Mesodermal cell (in vitro differentiated cells): ENCODE measurements at regions not wholly inside any gene's neighbourhood (a gene's known extent, or its start where the extent isn't known, plus 50 kb on each side); places are given as distances from the start of the nearest gene placed in this dataset.

Experiments used
- H3K27ac ChIP-seq: 2 replicates; pipeline ENCODE4 v1.7.0; 2013; ENCODE audit warnings: mild to moderate bottlenecking, low read depth, low read length, moderate library complexity; ENCODE audit not compliant: severe bottlenecking
- H3K36me3 ChIP-seq: 2 replicates; pipeline ENCODE4 v1.7.1; 2013; ENCODE audit warnings: mild to moderate bottlenecking, low read length, moderate library complexity; ENCODE audit not compliant: control insufficient read depth, insufficient read depth
- H3K4me1 ChIP-seq: one replicate; pipeline ENCODE4 v1.7.1; 2013; ENCODE audit warnings: mild to moderate bottlenecking, low read length; ENCODE audit not compliant: insufficient read depth, control insufficient read depth, poor library complexity, severe bottlenecking
- H3K4me3 ChIP-seq: 2 replicates; pipeline ENCODE4 v1.7.0; 2013; ENCODE audit warnings: low read length, control low read depth, mild to moderate bottlenecking; ENCODE audit not compliant: insufficient read depth, poor library complexity, severe bottlenecking; ENCODE audit errors: extremely low read depth
- H3K9me3 ChIP-seq: 2 replicates; pipeline ENCODE4 v1.7.1; 2013; ENCODE audit warnings: mild to moderate bottlenecking, low read length, moderate library complexity; ENCODE audit not compliant: control insufficient read depth
- WGBS, 2 experiments: methylation state at CpG; one replicate each; pipeline ENCODE4 v1.1.5; 2013; ENCODE audit warnings: missing lambda C conversion rate in 2 of 2; ENCODE audit not compliant: insufficient coverage in 2 of 2; 5-methylcytosine and 5-hydroxymethylcytosine counted together

GRCh38 chr6:105934708-105935107 lies 151.4 kb upstream of the PRDM1 start:
- Histone ChIP-seq H3K9me3 (no peaks in the 10 kb centered on the region), H3K36me3 (no peaks in the 10 kb centered on the region), H3K4me1 (no peaks in the 10 kb centered on the region), H3K4me3 (no peak overlapping the region), H3K27ac (no peak overlapping the region)
- 83 to 100% methylated on average over 1 to 2 of the region's 5 CpGs for WGBS, 2 experiments

DNA sequence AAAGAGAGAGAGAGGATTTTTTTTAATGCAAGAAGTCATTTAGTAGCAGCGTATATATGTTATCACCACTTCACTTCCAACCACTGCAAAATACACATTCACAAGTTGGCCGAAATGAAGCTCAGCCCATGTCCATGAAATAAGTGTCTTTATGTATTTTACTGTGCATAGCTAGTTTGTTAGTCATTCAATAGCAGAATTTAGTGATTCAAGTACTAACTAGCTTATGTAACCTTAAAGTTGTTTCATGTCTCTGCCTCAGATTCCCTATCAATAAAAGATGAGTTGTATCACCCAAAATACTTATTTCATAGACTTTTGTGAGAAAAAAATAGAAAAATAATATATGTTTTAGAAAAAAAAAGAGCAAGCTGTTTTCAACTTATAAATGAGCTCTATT lies 153.7 kb upstream of the PRDM1 start:
- WGBS, 2 experiments, result no CpG with 5 or more reads among the region's 2 CpGs
- Histone ChIP-seq H3K9me3 (no peaks in the 10 kb centered on the region), H3K36me3 (no peaks in the 10 kb centered on the region), H3K4me1 (no peaks in the 10 kb centered on the region), H3K4me3 (no peak overlapping the region), H3K27ac (no peak overlapping the region)

DNA sequence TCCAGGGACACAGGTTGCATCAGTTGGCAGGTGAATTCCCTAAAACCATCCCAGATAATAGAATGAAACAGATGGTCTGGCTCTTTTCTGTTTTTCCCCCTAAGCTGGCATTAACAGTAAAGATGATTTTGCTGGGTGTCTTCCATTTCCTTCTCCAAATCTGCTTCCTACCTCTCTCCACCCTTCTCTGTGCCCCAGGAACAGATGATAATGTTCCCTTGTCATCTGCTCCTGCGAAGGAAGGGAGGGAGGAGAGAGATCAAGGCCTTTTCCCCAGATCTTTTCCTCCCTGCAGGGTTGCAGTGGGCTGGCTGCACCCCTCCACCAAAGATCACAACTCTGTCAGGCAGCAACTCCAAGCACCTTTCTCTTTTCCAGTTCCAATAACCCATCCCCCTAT lies 156.5 kb upstream of the PRDM1 start:
- Histone ChIP-seq H3K36me3 (no peaks in the 10 kb centered on the region), H3K9me3 (no peaks in the 10 kb centered on the region), H3K4me3 (no peak overlapping the region), H3K4me1 (no peaks in the 10 kb centered on the region), H3K27ac (no peak overlapping the region)
- WGBS, 2 experiments, result no CpG with 5 or more reads among the region's 1 CpG

DNA sequence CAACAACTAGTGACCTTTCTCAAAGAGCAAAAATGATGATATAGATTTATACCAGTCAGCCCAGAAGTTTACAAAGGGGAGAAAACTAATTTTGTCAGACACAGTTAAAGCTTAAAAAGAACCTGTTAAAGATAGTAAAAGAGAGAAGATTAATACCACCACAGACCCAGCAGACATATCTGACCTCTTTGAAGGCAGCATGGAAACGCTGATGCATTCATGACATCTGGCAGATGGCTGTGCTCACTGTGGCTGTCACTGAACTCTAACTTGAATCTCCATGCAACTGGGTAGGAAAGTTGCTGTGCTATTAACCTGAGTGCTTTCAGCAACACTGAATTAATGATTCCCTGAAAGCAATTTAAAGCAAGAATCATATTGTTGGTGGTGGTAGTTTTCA lies 159.8 kb upstream of the PRDM1 start:
- Histone ChIP-seq H3K4me1 (no peaks in the 10 kb centered on the region), H3K36me3 (no peaks in the 10 kb centered on the region), H3K9me3 (no peaks in the 10 kb centered on the region), H3K27ac (no peak overlapping the region), H3K4me3 (no peak overlapping the region)
- no CpG with 5 or more reads among the region's 1 CpG for WGBS, 2 experiments

GRCh38 chr6:105925706-105926105 lies 160.4 kb upstream of the PRDM1 start:
- Histone ChIP-seq H3K4me3 (no peak overlapping the region), H3K4me1 (no peaks in the 10 kb centered on the region), H3K27ac (no peak overlapping the region), H3K9me3 (no peaks in the 10 kb centered on the region), H3K36me3 (no peaks in the 10 kb centered on the region)
- WGBS, 2 experiments, result 100% methylated on average over 2 to 3 of the region's 3 CpGs

DNA sequence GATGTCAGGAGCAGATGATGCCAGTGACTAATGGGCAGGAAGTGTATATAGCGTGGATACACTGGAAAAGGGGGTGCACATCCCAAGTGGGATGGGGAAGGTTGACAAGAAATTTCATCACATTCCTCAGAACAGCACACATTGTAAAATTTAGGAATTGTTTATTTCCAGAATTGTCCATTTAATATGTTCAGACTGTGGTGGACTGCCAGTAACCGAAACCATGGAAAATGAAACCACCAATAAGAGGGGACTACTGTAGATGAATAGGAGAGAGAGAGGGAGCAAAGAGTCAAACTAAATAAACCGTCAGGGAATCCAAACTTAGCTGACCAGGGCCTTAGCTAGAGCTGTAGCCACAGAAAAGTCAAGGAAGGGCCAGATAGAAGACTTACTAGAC lies 164.4 kb upstream of the PRDM1 start:
- Histone ChIP-seq H3K36me3 (no peaks in the 10 kb centered on the region), H3K27ac (no peak overlapping the region), H3K9me3 (no peaks in the 10 kb centered on the region), H3K4me1 (no peaks in the 10 kb centered on the region), H3K4me3 (no peak overlapping the region)
- 92 to 100% methylated on average over 2 of the region's 3 CpGs for WGBS, 2 experiments

GRCh38 chr6:105920071-105920470 lies 166.1 kb upstream of the PRDM1 start:
- no peaks in the 10 kb centered on the region for H3K4me1 ChIP-seq
- no peak overlapping the region for H3K4me3 ChIP-seq
- no peaks in the 10 kb centered on the region for H3K9me3 ChIP-seq
- 87 to 92% methylated on average over 2 of the region's 2 CpGs for WGBS, 2 experiments
- no peak overlapping the region for H3K27ac ChIP-seq
- no peaks in the 10 kb centered on the region for H3K36me3 ChIP-seq

- no peak overlapping the region for H3K4me3 ChIP-seq
- no peak overlapping the region for H3K27ac ChIP-seq
- no peaks in the 10 kb centered on the region for H3K4me1 ChIP-seq
- H3K9me3 ChIP-seq, result no peaks in the 10 kb centered on the region
- no peaks in the 10 kb centered on the region for H3K36me3 ChIP-seq
- WGBS, 2 experiments, result 89% methylated on average over 1 of the region's 2 CpGs; no CpG with 5 or more reads in 1 of the 2 experiments
These were observed 169.0 kb upstream of the PRDM1 start for GRCh38 chr6:105917038-105917695.

- Histone ChIP-seq H3K27ac (no peak overlapping the region), H3K9me3 (no peaks in the 10 kb centered on the region), H3K4me3 (no peak overlapping the region), H3K4me1 (no peaks in the 10 kb centered on the region), H3K36me3 (no peaks in the 10 kb centered on the region)
- 84 to 90% methylated on average over 3 to 4 of the region's 4 CpGs for WGBS, 2 experiments
These were observed 175.0 kb upstream of the PRDM1 start for GRCh38 chr6:105911106-105911629.

DNA sequence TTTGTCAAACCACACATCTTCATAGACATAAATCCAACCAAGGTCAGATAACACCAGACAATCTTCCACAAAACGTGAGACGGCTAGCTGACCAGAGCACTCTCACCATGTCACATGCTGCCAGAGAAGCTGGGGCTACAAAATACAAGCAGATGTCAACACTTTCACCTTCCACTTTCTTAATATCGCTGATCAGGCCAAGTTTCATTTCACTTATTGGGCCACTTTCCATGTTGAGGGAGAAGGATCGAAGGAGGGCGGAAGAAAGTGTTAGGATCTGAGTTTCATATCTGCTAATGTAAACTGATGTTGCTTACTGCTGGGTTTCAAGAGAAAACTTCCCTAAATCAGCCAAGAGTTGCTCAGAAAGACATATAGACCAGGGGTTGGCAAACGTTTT lies 177.0 kb upstream of the PRDM1 start:
- 80 to 97% methylated on average over 2 to 4 of the region's 6 CpGs for WGBS, 2 experiments
- H3K4me3 ChIP-seq, result no peak overlapping the region
- no peak overlapping the region for H3K27ac ChIP-seq
- no peaks in the 10 kb centered on the region for H3K4me1 ChIP-seq
- no peaks in the 10 kb centered on the region for H3K9me3 ChIP-seq
- no peaks in the 10 kb centered on the region for H3K36me3 ChIP-seq

DNA sequence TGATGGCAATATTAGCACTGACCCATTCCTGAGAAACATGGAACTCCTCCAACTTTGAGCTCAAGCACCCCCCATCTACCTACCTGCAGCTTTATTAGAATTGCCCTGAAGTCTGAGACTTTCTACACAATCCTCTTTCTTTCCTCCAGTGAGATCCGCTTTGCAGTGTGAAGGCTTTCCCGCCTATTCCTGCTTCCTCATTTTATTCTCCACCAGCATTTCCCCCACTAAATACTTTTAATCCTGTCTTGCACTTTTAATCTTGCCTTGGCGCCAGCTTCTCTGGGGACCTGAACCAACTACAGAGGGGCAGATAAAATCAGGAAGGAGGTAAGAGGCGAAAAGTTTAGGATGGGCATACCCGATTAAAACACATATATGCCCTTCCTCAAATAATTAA lies 178.1 kb upstream of the PRDM1 start:
- H3K4me3 ChIP-seq, result no peak overlapping the region
- no peak overlapping the region for H3K27ac ChIP-seq
- no peaks in the 10 kb centered on the region for H3K9me3 ChIP-seq
- no peaks in the 10 kb centered on the region for H3K36me3 ChIP-seq
- 88 to 92% methylated on average over 2 of the region's 5 CpGs for WGBS, 2 experiments
- H3K4me1 ChIP-seq, result no peaks in the 10 kb centered on the region
